ENCODE measurements at regions not wholly inside any gene's neighbourhood (a gene's known extent, or its start where the extent isn't known, plus 50 kb on each side); places are given as distances from the start of the nearest gene placed in this dataset.
"Not testable (repeated sequence)": the region's sequence is repeated elsewhere in the genome, so short reads cannot be mapped to it uniquely, and the experiment has no call there.

DNA sequence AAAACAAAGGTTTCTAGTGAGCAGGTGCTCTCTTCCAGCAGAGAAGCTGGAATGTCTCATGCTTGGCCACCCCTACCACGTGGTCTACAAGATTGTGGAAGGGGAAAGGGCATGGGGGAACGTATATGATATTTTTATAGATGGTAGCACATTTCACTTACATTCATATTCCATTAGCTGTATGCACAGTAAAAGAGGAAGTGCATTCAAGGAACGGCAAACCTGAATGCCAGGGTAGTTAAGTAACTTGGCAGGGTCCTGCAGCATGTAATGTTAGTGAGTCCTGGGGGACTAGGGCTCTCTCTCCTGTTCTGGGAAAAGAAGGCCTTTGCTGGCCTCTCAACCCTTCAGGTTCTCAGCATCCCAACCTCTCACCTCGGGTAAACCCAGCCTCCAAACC lies 319.5 kb upstream of the NBPF12 start:
- H2AFZ ChIP-seq (ENCODE audit: low read depth, low read length); H3K79me2 ChIP-seq (ENCODE audit: control insufficient read depth, insufficient read depth, low read length); H3K9me1 ChIP-seq (replicated peaks; ENCODE audit: control insufficient read depth, extremely low read depth, insufficient read depth, low read length); H3K36me3 ChIP-seq (ENCODE audit: control insufficient read depth in 2 of 2, extremely low read depth in 1 of 2, insufficient read depth in 2 of 2, low read length in 2 of 2); H3K27ac ChIP-seq (ENCODE audit: insufficient read depth, low read depth, low read length); FAIRE-seq; intact Hi-C loops (cut with micrococcal nuclease); POLR2A ChIA-PET; H3K4me2 ChIP-seq (ENCODE audit: insufficient read depth, low read length); H3K27me3 ChIP-seq (ENCODE audit: control insufficient read depth in 2 of 2, insufficient read depth in 2 of 2, low read length in 2 of 2); H4K20me1 ChIP-seq (replicated peaks; ENCODE audit: control insufficient read depth, extremely low read depth, insufficient read depth, low read length); CTCF ChIA-PET; dilution Hi-C loops (cut with MboI; ENCODE audit: extremely low pct_ligation_motif_present, low sequenced_read_pairs); H3K9ac ChIP-seq (replicated peaks; ENCODE audit: extremely low read depth, insufficient read depth, low read length); H3K4me3 ChIP-seq (replicated peaks in 1 of 3; ENCODE audit: insufficient read depth in 1 of 3, low read depth in 1 of 3, low read length in 3 of 3); H3K9me3 ChIP-seq (replicated peaks; ENCODE audit: control insufficient read depth, insufficient read depth, low read length); H3K4me1 ChIP-seq (ENCODE audit: control insufficient read depth, extremely low read depth, insufficient read depth, low read length); BruUV-seq (replicated peaks); DNase-seq (ENCODE audit: low read depth, low spot score): not testable (repeated sequence)

GRCh38 chr1:146604681-146605080 lies 333.4 kb upstream of the NBPF12 start:
- H2AFZ ChIP-seq (ENCODE audit: low read depth, low read length); dilution Hi-C loops (cut with MboI; ENCODE audit: extremely low pct_ligation_motif_present, low sequenced_read_pairs); H3K36me3 ChIP-seq (ENCODE audit: control insufficient read depth in 2 of 2, extremely low read depth in 1 of 2, insufficient read depth in 2 of 2, low read length in 2 of 2); H3K4me3 ChIP-seq (replicated peaks in 1 of 3; ENCODE audit: insufficient read depth in 1 of 3, low read depth in 1 of 3, low read length in 3 of 3); H3K79me2 ChIP-seq (ENCODE audit: control insufficient read depth, insufficient read depth, low read length); H3K9me3 ChIP-seq (replicated peaks; ENCODE audit: control insufficient read depth, insufficient read depth, low read length); H3K9me1 ChIP-seq (replicated peaks; ENCODE audit: control insufficient read depth, extremely low read depth, insufficient read depth, low read length); BruUV-seq (replicated peaks); H3K9ac ChIP-seq (replicated peaks; ENCODE audit: extremely low read depth, insufficient read depth, low read length); POLR2A ChIA-PET; DNase-seq (ENCODE audit: low read depth, low spot score); H3K4me2 ChIP-seq (ENCODE audit: insufficient read depth, low read length); H4K20me1 ChIP-seq (replicated peaks; ENCODE audit: control insufficient read depth, extremely low read depth, insufficient read depth, low read length); H3K4me1 ChIP-seq (ENCODE audit: control insufficient read depth, extremely low read depth, insufficient read depth, low read length); H3K27me3 ChIP-seq (ENCODE audit: control insufficient read depth in 2 of 2, insufficient read depth in 2 of 2, low read length in 2 of 2); intact Hi-C loops (cut with micrococcal nuclease); FAIRE-seq; CTCF ChIA-PET; H3K27ac ChIP-seq (ENCODE audit: insufficient read depth, low read depth, low read length): not testable (repeated sequence)

DNA sequence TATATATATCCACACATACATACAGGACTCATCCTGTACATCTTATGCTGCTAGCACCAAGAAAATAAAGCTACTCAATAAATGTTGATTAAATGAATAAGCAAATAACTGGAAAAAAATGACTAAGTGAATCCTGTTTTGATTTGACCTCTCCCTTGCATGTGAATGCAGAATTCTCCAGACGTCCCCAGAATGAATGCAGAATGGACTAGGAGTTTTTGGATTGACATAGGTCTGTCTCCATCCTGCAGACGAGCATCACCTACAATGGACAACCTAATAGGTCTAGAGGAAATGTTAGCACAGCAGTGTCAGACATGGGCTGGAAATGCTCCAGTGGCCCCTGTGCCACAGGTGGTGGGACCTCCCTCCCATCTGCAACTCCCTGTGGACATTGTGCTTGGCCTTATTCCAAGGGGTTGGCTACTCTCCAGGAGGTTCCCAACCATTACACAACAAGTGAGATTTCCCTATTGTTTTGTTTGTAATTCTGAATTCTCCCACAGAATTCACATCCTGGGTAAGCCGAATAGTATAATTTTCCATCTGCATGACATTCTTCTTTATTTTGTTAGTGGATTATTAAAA lies 337.3 kb upstream of the NBPF12 start:
- H4K20me1 ChIP-seq (replicated peaks; ENCODE audit: control insufficient read depth, extremely low read depth, insufficient read depth, low read length); H3K9me3 ChIP-seq (replicated peaks; ENCODE audit: control insufficient read depth, insufficient read depth, low read length); H3K9ac ChIP-seq (replicated peaks; ENCODE audit: extremely low read depth, insufficient read depth, low read length); BruUV-seq (replicated peaks); FAIRE-seq; H2AFZ ChIP-seq (ENCODE audit: low read depth, low read length); H3K4me3 ChIP-seq (replicated peaks in 1 of 3; ENCODE audit: insufficient read depth in 1 of 3, low read depth in 1 of 3, low read length in 3 of 3); DNase-seq (ENCODE audit: low read depth, low spot score); intact Hi-C loops (cut with micrococcal nuclease); POLR2A ChIA-PET; H3K4me2 ChIP-seq (ENCODE audit: insufficient read depth, low read length); CTCF ChIA-PET; H3K36me3 ChIP-seq (ENCODE audit: control insufficient read depth in 2 of 2, extremely low read depth in 1 of 2, insufficient read depth in 2 of 2, low read length in 2 of 2); H3K27me3 ChIP-seq (ENCODE audit: control insufficient read depth in 2 of 2, insufficient read depth in 2 of 2, low read length in 2 of 2); H3K9me1 ChIP-seq (replicated peaks; ENCODE audit: control insufficient read depth, extremely low read depth, insufficient read depth, low read length); H3K4me1 ChIP-seq (ENCODE audit: control insufficient read depth, extremely low read depth, insufficient read depth, low read length); H3K27ac ChIP-seq (ENCODE audit: insufficient read depth, low read depth, low read length); dilution Hi-C loops (cut with MboI; ENCODE audit: extremely low pct_ligation_motif_present, low sequenced_read_pairs); H3K79me2 ChIP-seq (ENCODE audit: control insufficient read depth, insufficient read depth, low read length): not testable (repeated sequence)

DNA sequence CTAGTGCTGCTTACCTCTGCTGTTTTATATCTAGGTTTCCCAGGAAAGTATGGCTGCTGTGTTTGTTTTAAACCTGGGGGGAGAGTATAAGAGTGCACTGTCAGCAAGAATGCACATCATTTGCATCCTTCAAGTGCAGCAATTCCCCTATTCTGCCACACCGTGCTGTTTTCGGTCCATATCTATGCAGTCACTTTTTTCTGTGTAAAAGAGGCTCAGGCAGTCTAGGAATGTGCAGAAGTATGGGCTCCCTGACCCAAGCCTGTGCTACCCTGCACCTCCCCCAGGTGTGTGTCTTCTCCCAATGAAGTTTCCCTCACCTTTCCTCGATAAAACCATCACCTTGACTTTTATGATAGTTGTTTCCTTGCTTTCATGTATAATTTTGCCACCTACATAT lies 338.2 kb upstream of the NBPF12 start:
- H3K9ac ChIP-seq (replicated peaks; ENCODE audit: extremely low read depth, insufficient read depth, low read length); dilution Hi-C loops (cut with MboI; ENCODE audit: extremely low pct_ligation_motif_present, low sequenced_read_pairs); H4K20me1 ChIP-seq (replicated peaks; ENCODE audit: control insufficient read depth, extremely low read depth, insufficient read depth, low read length); H3K4me2 ChIP-seq (ENCODE audit: insufficient read depth, low read length); POLR2A ChIA-PET; H3K9me3 ChIP-seq (replicated peaks; ENCODE audit: control insufficient read depth, insufficient read depth, low read length); H3K27me3 ChIP-seq (ENCODE audit: control insufficient read depth in 2 of 2, insufficient read depth in 2 of 2, low read length in 2 of 2); H3K4me3 ChIP-seq (replicated peaks in 1 of 3; ENCODE audit: insufficient read depth in 1 of 3, low read depth in 1 of 3, low read length in 3 of 3); H3K36me3 ChIP-seq (ENCODE audit: control insufficient read depth in 2 of 2, extremely low read depth in 1 of 2, insufficient read depth in 2 of 2, low read length in 2 of 2); FAIRE-seq; intact Hi-C loops (cut with micrococcal nuclease); H3K27ac ChIP-seq (ENCODE audit: insufficient read depth, low read depth, low read length); CTCF ChIA-PET; H3K79me2 ChIP-seq (ENCODE audit: control insufficient read depth, insufficient read depth, low read length); DNase-seq (ENCODE audit: low read depth, low spot score); H2AFZ ChIP-seq (ENCODE audit: low read depth, low read length); BruUV-seq (replicated peaks); H3K9me1 ChIP-seq (replicated peaks; ENCODE audit: control insufficient read depth, extremely low read depth, insufficient read depth, low read length); H3K4me1 ChIP-seq (ENCODE audit: control insufficient read depth, extremely low read depth, insufficient read depth, low read length): not testable (repeated sequence)
